ENCODE measurements at regions not wholly inside any gene's neighbourhood (a gene's known extent, or its start where the extent isn't known, plus 50 kb on each side); places are given as distances from the start of the nearest gene placed in this dataset.

- no peaks in the 10 kb centered on the region for H3K36me3 ChIP-seq (ENCODE audit: control insufficient read depth, insufficient read depth, low read length)
- no peaks in the 10 kb centered on the region for H3K9me3 ChIP-seq (replicated peaks; ENCODE audit: control insufficient read depth, insufficient read depth, low read depth, low read length)
- ATAC-seq, result peak; percentile 65
- CTCF ChIA-PET (ENCODE audit: low intra/inter-chr PET ratio), result no interaction called here
- TF ChIP-seq PKNOX1 (IDR thresholded peaks at IDR 0.05) (peak; percentile 49; the same call in 1 of the 2 replicates), E2F3 (CRISPR knock-in tag; IDR thresholded peaks at IDR 0.05) (no peak), MGA (IDR thresholded peaks at IDR 0.05) (0 out of 2 replicates have a peak, but pooled peaks have one; percentile 8), FOSL1 (tag; conservative IDR thresholded peaks at IDR 0.05) (peak; percentile 42), JUND (IDR thresholded peaks at IDR 0.05; ENCODE audit: borderline replicate concordance, low read depth, low read length) (no peak), JUND (tag; IDR thresholded peaks at IDR 0.05; ENCODE audit: borderline replicate concordance, low read depth, low read length) (peak; percentile 60; the same call in 1 of the 3 replicates), MYBL2 (IDR thresholded peaks at IDR 0.05; ENCODE audit: low read depth) (peak; percentile 69), MYBL2 (CRISPR knock-in tag; IDR thresholded peaks at IDR 0.05; ENCODE audit: borderline replicate concordance) (no peak)
- H3K4me3 ChIP-seq, result no peak overlapping the region
- 3% methylated on average over 7 of the region's 7 CpGs for WGBS (ENCODE audit: insufficient coverage, low coverage, missing lambda C conversion rate)
- POLR2A ChIA-PET, result no interaction called here
- DNase-seq (ENCODE audit: extremely low read depth in 1 of 4, low spot score in 3 of 4), result no peak
- intact Hi-C loops (cut with micrococcal nuclease), result no loop called here
- H3K9me1 ChIP-seq (ENCODE audit: control insufficient read depth, insufficient read depth, low read length), result no peaks in the 10 kb centered on the region
- no peak overlapping the region for H3K4me2 ChIP-seq (ENCODE audit: insufficient read depth, low read length)
- no peak overlapping the region for H2AFZ ChIP-seq (ENCODE audit: low read depth, low read length)
- H3K79me2 ChIP-seq (ENCODE audit: control insufficient read depth, insufficient read depth, low read length), result no peaks in the 10 kb centered on the region
- peaks cover 14 to 32% of the 10 kb centered on the region in 2 experiments for H3K27me3 ChIP-seq (ENCODE audit: control insufficient read depth in 2 of 2, insufficient read depth in 2 of 2, low read length in 2 of 2)
- no peak overlapping the region for H3K27ac ChIP-seq (ENCODE audit: extremely low read depth, low read depth, low read length)
- peak; percentile 6 for FAIRE-seq
- no peak overlapping the region for H3K9ac ChIP-seq (ENCODE audit: insufficient read depth in 1 of 2, low read depth in 2 of 2, low read length in 2 of 2)
- in situ Hi-C loops (cut with MboI), result no loop called here
- no TSS peak for BruUV-seq (replicated peaks)
- no peaks in the 10 kb centered on the region for H4K20me1 ChIP-seq (replicated peaks; ENCODE audit: control insufficient read depth, insufficient read depth, low read length)
- H3K4me1 ChIP-seq (replicated peaks in 1 of 2; ENCODE audit: control insufficient read depth in 2 of 2, insufficient read depth in 2 of 2, low read length in 2 of 2), result no peaks in the 10 kb centered on the region; a peak in 1 of 5 replicates
These were observed 111.8 kb upstream of the ATP1A1 start for GRCh38 chr1:116261227-116261626.

All from K562 (cell line).